ENCODE measurements at regions not wholly inside any gene's neighbourhood (a gene's known extent, or its start where the extent isn't known, plus 50 kb on each side); places are given as distances from the start of the nearest gene placed in this dataset.

DNA sequence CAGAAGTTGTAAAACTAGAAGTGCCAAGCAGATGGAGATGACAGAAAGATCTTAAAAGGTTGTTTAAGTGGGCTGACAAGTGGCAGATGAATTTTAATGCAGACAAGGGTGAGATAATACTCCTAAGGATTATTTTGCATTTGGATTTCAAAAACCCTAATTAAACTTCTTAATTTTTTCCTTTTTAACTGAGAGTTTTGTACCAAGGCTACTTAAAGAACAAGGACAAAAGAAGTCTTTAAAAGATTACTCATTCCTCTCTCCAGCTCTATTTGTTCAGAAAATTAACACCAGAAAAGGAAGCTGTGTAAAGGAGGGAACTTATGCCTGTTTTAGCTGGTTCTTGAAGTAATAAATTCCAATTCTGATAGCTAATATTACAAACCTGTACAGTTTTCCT lies 275.4 kb downstream of the ETNK1 start:
- DNase-seq (ENCODE audit: low spot score) = no peak

DNA sequence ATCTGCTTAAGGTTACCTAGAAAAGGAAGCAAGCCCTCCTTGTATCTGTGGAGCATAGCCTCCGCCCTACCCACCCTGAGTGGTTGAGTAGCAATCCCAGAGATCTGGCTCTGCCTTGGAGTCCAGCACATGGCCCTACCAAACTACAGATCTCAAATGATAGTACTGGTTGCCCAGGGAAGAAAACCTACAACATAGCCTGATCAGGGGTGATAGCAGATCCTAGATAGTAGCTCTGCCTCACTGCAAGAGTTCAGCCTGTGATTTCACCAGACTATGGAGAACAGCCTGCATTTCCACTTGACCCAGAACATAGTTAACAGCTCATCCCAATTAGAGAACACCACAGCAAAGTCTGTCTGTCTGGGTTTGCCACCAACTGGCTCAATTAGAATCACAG lies 279.5 kb downstream of the ETNK1 start:
- no peak for DNase-seq (ENCODE audit: low spot score)

DNA sequence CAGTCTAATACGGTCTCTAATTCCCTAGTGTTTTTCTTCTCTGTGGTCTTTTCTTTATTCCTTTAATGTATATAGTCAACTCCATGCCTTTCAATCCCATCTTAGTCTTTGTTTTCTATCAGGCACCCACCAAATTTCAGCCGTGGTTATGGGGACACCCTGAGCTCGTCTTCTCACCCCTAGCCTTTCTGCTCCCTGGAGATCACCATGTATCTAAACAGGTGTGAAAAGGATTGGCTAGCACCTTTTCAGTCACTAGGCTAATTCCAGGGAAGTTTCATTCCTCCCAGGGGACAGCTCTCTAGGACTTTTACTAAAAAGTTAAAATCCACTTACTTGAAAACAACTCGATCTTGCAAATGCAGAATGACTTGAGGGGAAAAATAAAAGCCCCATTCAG lies 291.3 kb downstream of the ETNK1 start:
- DNase-seq (ENCODE audit: low spot score) = no peak

DNA sequence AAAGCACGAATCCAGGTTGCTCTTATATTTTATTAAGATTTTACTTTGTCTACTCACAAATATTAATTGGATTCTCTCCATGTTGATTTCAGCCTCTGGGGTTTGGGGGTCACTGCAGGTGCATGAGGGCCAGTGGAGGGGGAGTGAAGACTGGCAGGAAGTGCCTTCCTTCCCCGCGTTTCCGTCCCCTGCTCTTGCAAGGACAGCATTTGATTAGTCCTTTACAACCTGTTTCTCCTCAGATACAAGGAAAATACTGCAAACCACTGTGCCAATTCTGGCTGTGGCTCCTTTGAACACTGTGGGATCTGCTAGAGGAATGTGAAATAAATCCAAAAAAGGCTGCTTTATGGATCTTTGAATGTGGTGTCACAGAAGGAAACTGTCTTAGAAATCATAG lies 291.8 kb downstream of the ETNK1 start:
- no peak for DNase-seq (ENCODE audit: low spot score)

DNA sequence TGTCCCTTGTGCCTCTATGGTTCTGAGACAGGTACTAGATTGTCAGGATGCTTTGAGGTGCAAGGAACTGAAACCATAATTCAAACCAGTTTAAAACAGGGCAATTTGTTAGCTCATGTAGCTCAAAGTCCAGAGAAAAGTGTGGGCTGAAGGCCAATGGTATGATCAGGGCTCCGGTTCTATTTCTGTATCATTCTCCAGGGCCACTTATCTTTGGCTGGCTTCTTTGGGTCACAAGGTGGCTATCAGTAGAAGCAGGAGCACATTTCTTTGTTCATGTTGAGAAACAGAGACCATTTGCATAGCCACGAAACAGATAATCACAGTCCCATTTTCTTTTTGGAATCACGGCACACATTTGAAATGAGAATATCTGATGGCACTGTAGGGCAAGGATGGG lies 294.9 kb downstream of the ETNK1 start:
- no peak for DNase-seq (ENCODE audit: low spot score)

DNA sequence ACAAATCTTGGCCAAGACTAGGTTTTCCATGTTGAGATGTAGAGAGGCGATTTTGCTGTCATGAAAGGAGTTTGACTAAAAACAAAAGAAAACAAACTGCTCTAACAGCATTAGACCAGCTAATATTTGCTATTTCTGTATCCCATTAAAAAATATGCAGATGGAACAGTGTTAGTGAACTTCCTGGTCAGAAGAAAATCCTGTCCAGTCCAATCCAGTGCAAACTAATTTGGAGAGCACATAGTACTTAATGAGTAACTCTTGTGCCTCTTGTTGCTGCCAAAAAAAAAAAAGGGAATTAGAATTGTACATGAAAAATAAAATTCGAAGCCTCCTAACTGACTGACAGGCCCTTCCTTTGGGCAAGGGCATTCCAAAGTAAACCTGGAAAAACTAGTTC lies 298.8 kb downstream of the ETNK1 start:
- DNase-seq (ENCODE audit: low spot score) = no peak

DNA sequence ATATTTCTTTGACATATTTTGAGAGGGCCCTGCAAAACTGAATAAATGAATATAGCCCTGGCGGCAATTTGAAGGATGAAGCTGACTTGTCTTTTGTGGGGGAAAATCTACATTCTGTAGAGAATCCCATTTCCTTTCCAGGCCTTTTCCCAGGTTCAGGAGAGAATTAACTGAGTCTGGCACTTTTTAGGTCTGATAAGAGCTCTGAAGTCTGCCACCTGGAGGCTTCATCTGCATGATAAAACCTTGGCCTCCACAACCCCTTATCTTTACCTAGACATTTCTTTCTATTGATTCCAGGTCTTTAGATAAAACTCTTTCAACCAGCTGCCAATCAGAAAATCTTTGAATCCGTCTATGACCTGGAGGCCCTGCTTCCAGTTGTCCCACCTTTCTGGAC lies 299.4 kb downstream of the ETNK1 start:
- no peak for DNase-seq (ENCODE audit: low spot score)

DNA sequence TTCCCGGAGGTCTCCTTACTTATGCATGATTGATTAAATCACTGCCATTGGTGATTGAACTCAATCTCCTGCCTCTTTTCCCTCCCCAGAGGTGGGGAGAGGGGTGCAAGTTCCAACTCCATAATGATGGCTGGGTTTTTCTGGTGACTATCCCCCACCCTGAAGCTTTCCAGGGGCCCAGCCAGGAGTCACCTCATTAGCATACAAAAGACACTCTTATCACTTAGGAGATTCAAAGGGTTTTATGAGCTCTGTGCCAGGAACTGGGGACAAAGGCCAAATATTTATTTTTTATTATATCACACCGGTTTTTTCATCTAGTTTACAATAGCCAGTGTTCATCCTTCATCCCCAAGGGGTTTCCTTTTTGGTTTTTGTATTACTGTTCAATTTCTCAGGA lies 300.7 kb downstream of the ETNK1 start:
- DNase-seq (ENCODE audit: low spot score) = no peak

DNA sequence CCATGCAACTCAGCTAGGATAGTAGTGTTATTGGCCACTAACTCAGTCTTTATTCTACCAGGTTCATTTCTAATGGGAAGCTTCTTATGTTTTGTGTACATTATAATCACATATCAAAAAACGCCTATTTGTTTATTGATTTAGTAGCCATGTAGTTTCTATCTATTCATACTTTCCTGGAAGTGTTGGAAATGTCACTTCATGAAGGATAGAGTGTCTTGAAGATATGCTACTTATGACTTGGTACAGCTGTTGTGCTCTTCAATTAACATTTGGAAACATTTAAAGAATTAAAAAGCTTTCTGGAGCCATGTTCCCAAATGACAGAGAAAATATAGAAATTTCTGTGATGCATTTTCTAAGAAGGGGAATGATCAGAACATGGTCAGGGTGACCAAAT lies 307.5 kb downstream of the ETNK1 start:
- DNase-seq (ENCODE audit: low spot score) = no peak

DNA sequence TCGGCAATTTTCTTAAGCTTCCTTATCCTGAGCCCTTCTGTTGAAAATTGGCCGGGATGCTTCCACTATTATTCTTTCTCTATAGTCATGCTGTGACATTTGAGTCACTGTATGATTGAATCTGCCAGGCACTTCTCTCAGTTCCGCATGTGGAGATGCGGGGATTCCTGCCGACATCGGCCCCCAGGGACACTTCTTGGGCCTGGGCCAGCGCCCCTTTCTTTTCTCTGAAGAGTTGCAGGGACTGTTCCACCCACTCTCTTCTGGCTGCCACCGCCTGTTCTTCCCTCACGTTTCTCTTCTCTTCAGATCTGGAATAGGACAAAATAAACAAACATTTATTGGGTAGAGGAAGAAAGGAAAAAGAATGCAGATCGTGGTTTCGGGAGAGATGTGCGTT lies 310.1 kb downstream of the ETNK1 start:
- no peak for DNase-seq (ENCODE audit: low spot score)

DNA sequence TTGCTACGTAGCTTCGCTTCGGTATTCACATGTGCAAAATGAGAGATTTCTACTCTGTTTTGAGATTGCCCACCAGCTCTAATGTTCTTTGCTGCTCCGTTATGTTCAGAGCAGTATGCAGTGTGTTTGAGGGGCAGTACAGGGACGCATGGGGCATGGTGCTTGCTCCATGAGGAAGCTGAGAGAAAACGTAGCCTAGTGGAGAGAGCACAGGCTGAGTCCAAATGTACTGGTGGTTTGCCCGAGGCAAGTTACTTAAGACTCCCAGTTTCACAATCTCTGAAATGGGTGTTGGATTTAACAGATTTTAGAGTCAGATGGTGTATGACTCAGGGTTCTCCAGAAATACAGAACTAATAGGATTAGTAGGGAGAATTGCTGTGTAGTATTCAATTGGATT lies 310.5 kb downstream of the ETNK1 start:
- DNase-seq (ENCODE audit: low spot score) = no peak

DNA sequence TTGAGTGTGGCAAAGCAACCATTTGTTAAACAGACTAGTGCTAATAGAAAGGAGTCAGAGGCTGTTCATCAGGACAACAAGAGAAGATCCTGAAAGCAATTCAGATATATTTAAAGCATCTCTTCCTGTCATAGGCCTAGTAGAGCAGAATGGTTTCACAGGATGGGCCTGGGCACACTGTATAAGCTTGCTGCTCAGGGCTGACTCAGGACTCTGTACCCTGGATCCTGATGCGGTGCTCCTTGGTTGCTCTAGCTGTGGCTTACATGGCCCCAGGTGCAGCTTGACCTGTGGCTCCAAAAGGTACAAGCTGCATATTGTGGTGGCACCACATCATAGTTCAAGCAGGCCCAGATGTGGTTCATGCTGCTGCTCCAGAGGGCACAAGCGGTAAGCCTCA lies 313.4 kb downstream of the ETNK1 start:
- DNase-seq (ENCODE audit: low spot score) = no peak

DNA sequence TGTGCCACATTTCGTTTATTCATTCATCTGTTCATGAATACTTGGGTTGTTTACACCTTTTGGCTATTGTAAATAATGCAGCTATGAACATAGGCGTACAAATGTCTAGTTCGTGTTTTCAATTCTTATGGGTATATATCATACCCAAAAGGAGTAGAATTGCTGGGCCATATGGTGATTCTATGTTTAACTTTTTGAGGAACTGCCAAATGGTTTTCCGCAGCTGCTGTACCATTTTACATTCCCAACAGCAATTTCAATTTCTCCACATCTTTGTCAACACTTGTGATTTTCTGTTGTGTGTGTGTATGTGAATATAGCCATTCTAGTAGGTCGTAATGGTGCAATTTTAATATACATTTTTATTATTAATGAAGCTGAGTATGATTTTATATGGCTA lies 326.2 kb downstream of the ETNK1 start:
- DNase-seq (ENCODE audit: low spot score) = no peak

DNA sequence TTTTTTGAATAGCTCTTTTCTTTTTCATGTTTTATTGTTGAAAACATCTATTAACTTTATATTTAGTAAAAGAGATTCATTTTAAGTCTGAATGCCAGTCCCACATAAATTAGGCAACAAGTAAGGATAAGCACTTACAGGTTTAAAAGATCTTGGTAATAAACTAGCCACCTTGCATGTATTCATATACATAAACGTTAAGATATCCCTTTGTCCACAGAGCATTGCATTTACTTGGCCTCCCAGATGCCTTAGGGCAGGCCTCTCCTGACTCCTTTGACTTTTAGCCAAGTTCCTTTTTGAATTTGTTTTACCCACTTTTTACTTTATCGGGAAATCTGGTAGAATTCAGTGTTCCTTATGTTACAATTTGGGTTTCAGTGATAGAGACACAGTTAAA lies 331.7 kb downstream of the ETNK1 start:
- DNase-seq (ENCODE audit: low spot score) = no peak

DNA sequence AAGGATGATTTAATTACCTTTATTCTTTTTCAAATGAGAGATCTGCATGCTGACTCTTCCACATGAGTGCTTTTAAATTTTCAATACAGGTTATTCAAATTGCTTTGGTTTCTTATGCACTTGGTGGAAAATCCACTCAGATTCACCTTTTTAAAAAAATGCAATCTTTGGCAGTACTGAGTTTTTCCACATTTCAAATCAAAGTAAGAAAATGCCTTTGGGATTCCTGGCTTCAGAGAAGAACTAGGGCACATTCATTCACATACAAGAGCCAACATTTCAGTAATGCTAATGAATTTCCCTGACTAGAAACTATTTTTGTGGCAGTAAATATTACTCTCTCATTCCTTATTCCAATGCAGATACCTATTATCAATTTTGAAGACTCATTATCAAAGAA lies 342.2 kb downstream of the ETNK1 start:
- no peak for DNase-seq (ENCODE audit: low spot score)

DNA sequence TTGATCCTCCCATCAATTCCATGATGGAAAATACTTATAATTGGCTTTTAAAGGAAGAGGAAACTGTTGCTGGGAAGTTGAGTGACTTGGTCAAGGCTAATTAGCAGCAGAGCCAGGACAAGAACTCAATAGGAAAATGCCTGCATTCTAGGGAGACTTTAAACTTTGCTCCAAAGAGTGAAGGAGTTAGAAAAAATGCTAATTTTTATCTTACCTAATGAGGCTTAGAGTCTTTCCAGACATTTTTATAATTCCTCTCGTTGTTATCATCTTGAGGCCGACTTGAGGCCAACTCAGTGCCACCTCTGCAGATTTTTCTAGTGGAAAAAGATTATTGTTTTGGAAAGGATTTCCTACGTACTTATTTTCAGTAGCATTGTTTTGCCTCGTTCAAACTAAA lies 344.6 kb downstream of the ETNK1 start:
- no peak for DNase-seq (ENCODE audit: low spot score)

DNA sequence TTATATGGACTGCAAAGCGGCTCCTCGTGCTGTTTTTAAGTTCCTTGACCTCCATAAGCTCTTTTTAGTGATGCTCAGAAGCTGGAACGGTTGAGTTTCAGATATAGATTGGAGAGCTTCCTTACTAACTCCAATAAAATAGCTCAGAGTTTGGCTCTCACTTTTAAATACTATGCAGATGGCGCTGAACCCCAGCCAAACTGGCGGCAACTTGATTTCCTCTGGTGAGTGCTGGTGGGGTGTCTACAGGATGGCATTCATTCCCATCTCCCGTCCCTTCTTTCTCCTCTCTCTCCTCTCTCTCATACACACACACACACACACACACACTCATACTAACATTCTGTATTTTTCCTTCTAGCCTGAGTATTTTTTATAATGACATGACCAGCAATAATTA lies 346.3 kb downstream of the ETNK1 start:
- no peak for DNase-seq (ENCODE audit: low spot score)

DNA sequence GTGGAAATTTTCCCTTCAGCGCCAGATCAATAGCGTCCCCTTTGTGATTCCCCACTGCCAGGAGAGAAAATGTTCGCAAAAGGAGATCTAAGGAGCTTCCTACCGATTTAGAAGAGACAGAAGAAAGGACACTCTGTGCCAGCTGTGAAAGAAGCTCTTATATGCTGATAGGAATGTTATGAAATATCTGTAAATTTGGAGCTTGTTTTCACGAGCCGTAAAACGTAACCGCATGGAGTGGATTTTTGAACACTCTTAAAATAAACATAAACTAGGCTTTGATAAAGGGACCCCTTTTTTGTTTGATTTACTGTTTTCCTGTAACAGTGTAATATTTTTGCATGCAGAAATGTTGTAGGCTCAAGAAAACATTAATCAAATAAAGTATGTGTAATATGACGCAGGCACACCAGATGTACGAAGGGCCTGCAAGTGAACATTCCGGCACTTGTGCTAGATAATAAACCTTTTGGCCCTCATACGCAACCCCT lies 346.8 kb downstream of the ETNK1 start:
- no peak for DNase-seq (ENCODE audit: low spot score)

DNA sequence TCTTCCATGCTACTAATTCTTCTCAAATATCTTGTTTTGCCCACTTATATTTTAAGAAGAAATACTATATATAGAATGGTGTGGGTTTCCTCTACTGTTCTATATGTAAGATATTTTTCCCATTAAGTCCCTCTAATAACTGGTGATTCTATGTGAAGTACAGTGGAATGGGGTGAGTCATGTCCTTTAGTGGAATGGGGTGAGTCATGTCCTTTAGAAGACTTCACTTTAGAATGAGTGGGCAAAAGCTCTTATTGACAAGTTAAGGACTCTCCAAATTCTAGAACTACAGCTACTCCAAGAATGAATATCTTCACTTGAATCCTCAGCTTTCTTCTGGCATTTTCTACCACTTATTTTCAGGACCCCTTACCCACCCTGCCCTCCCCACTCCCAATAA lies 349.9 kb downstream of the ETNK1 start:
- no peak for DNase-seq (ENCODE audit: low spot score)

DNA sequence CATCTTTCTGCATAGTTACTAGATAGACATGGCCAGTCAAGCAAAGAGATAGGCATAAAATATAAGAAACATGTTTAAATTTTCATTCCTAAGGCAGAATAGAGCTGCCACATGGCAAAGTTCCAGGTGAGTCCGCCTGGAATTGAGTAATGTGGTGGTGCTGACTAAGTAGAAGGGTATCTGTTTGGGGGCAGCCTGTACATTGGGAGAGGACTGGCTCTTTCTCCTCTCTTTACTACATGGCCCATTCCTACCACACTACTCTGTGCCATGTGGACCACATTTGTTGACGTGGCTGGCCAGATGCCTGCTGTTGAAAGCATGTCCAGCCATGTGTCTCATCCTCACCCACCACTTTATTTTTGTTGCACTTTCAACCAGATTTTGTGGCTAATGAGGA lies 354.0 kb downstream of the ETNK1 start:
- no peak for DNase-seq (ENCODE audit: low spot score)

DNA sequence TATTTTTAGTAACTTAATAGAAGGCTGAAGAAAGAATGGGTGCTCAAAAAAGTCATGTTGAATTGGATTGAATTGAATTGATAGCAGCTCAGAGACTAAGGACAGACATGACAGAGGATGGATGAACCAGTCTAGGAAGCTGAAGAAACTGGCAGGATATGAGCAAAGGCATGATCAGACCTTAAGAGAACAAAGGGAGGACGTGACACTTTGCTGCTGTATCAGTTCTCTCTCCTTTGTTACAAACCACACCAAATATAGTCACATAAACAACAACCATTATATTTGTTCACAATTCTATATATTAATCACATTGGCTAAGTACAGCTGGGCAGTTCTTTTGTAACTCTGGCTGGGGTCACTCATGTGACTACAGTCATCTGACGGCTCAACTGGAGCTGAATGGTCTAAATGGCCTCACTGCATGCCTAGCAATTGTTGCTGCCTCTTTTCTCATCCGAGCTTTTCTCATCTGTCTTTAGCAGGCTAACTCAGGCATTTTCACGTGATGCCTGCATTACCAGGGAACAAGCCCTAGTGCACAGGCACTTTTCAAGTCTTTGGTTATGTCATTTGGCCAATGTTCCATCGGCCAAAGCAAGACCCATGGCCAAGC lies 355.0 kb downstream of the ETNK1 start:
- DNase-seq (ENCODE audit: low spot score) = no peak

DNA sequence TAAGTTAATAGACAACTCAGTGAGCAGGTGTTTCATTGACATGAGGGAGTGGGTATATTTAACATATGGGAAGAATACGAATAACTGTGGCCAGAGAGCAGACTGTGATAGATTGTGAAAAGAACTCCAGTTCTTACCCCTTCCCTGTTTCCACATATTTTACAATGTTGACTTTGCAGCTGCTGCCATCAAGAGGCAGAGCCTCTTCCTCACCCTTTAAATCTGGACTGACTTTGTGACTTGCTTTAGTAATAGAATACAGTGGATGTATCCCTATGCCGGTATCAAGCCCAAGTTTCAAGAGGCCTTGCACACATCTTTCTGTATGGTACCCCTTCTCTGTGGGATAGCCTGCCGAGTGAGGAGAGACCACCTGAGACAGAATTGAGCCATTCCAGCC lies 356.7 kb downstream of the ETNK1 start:
- DNase-seq (ENCODE audit: low spot score) = no peak

DNA sequence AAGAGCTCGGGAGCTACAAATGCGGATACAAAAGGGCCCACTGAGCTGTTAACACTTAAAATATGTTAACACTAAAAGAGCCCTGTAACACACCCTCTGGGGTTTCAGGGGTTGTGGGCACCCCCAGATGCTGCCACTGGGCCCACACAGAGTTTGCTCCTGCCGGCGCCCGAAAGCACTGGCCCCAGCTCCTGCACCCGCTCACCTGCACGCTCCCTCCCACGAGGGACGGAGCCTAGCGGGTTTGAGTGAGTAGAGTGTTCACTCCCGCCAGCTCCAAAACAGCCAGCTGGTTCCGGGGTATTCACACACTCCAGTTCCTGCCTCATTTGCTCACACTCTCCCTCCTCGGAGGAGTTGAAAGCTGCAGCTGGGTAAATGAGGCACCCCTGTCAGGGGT lies 357.7 kb downstream of the ETNK1 start:
- no peak for DNase-seq (ENCODE audit: low spot score)

DNA sequence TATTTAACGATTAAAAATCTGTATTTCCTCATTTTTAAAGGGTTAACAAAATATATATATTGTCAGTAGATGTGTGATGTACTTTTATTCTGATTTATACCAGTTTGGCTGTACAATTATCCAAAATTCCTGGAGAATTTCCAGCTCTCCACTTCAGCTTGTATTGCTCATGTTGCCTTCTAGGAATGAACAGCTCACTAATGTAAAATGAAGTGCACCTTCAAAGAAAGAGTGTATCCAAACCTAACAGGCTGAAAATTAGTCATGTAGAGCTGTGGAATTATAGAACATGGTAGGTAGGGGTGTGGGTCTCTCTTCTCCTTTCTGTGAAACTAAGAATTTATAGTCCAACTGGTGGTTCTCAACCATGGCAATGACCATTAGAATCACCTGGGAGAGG lies 362.0 kb downstream of the ETNK1 start:
- no peak for DNase-seq (ENCODE audit: low spot score)

DNA sequence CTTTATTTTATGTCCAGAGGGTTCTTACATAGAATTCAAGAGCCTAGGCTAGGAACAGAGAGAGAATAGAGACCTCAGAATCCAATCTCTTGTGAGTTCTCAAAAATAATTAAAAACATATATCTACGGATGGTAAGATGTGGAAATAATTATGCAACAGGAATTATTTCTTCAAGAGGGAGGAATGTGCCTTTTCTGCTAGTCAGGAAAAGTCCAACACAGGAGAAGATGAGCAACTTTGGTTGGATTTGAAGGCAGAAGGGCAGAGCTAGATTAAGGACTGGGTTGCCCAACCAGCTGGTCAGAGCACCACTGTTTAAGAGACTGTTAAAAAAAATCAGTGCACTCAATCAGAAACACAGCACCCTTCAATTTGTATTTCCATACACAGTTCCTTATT lies 365.5 kb downstream of the ETNK1 start:
- DNase-seq (ENCODE audit: low spot score) = no peak

All from CD4-positive, alpha-beta T cell treated with Interleukin-6 at 100 ng/mL for 8 hours (primary cell).